ENCODE measurements at regions not wholly inside any gene's neighbourhood (a gene's known extent, or its start where the extent isn't known, plus 50 kb on each side); places are given as distances from the start of the nearest gene placed in this dataset.

DNA sequence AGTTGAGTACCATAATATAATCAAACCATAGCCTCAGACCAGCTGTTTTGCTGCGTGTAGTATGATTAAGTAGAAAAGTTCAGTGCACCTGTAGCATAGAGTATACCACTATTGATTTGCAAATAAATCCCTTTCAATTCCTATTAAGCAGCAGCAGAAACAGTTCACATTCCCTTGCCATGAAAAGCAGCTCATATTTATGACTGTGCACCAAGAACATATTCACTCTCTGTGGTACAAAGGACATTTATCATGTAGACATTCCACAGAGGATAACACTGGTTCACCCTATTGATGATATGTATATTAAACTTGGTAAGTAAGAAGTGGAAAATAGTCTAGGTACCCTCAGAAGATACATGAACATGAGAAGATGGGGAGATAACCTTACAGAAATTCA is 1689.1 kb upstream of the CDH6 start:
- TF ChIP-seq, protein P1, sequence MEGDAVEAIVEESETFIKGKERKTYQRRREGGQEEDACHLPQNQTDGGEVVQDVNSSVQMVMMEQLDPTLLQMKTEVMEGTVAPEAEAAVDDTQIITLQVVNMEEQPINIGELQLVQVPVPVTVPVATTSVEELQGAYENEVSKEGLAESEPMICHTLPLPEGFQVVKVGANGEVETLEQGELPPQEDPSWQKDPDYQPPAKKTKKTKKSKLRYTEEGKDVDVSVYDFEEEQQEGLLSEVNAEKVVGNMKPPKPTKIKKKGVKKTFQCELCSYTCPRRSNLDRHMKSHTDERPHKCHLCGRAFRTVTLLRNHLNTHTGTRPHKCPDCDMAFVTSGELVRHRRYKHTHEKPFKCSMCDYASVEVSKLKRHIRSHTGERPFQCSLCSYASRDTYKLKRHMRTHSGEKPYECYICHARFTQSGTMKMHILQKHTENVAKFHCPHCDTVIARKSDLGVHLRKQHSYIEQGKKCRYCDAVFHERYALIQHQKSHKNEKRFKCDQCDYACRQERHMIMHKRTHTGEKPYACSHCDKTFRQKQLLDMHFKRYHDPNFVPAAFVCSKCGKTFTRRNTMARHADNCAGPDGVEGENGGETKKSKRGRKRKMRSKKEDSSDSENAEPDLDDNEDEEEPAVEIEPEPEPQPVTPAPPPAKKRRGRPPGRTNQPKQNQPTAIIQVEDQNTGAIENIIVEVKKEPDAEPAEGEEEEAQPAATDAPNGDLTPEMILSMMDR (conservative IDR thresholded peaks at IDR 0.05): no peak
- DNase-seq: no peak
- Histone ChIP-seq H2AFZ (ENCODE audit: low read length) (no peak overlapping the region), H2BK120ac (ENCODE audit: low read depth, low read length, poor library complexity, severe bottlenecking) (no peak overlapping the region), H3K14ac (ENCODE audit: insufficient read depth, low read length) (no peak overlapping the region), H3K27me3 (ENCODE audit: insufficient read depth, low read length) (no peaks in the 10 kb centered on the region), H2BK5ac (ENCODE audit: insufficient read length, low read length) (no peak overlapping the region), H4K5ac (ENCODE audit: insufficient read length, low read depth, low read length) (no peak overlapping the region), H4K20me1 (ENCODE audit: control insufficient read depth, insufficient read depth, insufficient read length) (no peaks in the 10 kb centered on the region), H3K79me2 (ENCODE audit: insufficient read depth, low read length) (no peaks in the 10 kb centered on the region), H3T11ph (ENCODE audit: low read length) (no peak overlapping the region), H3K4me2 (ENCODE audit: insufficient read depth, insufficient read length, low read length) (no peak overlapping the region), H3K79me1 (ENCODE audit: insufficient read depth, low read depth, low read length, poor library complexity, severe bottlenecking) (no peaks in the 10 kb centered on the region), H3K4me1 (ENCODE audit: insufficient read depth, low read length) (no peaks in the 10 kb centered on the region), H4K8ac (replicated peaks; ENCODE audit: insufficient read length, low read depth, low read length) (no peak overlapping the region), H2AK5ac (ENCODE audit: insufficient read length, low read length) (no peak overlapping the region), H2BK20ac (ENCODE audit: low read depth, low read length, poor library complexity, severe bottlenecking) (no peak overlapping the region), H3K23ac (ENCODE audit: insufficient read length, low read depth, low read length) (no peak overlapping the region), H2BK15ac (ENCODE audit: low read depth, low read length) (no peak overlapping the region), H4K91ac (ENCODE audit: insufficient read length, low read depth, low read length) (no peak overlapping the region), H3K9me3 (ENCODE audit: control insufficient read depth, low read depth, low read length) (no peaks in the 10 kb centered on the region), H3K23me2 (ENCODE audit: insufficient read length, low read depth, low read length, poor library complexity, severe bottlenecking) (no peaks in the 10 kb centered on the region), H2BK12ac (ENCODE audit: insufficient read length, low read depth, low read length) (no peak overlapping the region), H3K56ac (ENCODE audit: insufficient read length, low read depth, low read length) (no peak overlapping the region), H3K4ac (ENCODE audit: low read depth, low read length) (no peak overlapping the region), H3K27ac (ENCODE audit: insufficient read length, low read depth, low read length) (no peak overlapping the region), H3K9ac (ENCODE audit: extremely low read depth, insufficient read length, low read length) (no peak overlapping the region), H3K18ac (ENCODE audit: insufficient read length, low read depth, low read length) (no peak overlapping the region)
- WGBS (ENCODE audit: extremely low coverage, insufficient read length, low lambda C conversion rate): no CpG with 5 or more reads among the region's 1 CpG
- H3K27ac Mint-ChIP-seq: no peak overlapping the region
- no peak overlapping the region for H3K4me3 Mint-ChIP-seq
- peaks cover 1% of the 10 kb centered on the region; the same call in 1 of the 2 replicates for H3K27me3 Mint-ChIP-seq (ENCODE audit: low read depth)
- H3K9me3 Mint-ChIP-seq: peaks cover 2 to 6% of the 10 kb centered on the region in 2 experiments; a peak in 4 of 5 replicates
- H3K4me1 Mint-ChIP-seq: peaks cover 0 to 4% of the 10 kb centered on the region in 2 experiments; a peak in 1 of 4 replicates
- H3K36me3 Mint-ChIP-seq (ENCODE audit: insufficient read depth in 1 of 3, low read depth in 3 of 3): peaks cover 1 to 4% (median 1%) of the 10 kb centered on the region in 3 experiments; a peak in 5 of 7 replicates

Data from H9 (cell line).